ENCODE measurements at regions not wholly inside any gene's neighbourhood (a gene's known extent, or its start where the extent isn't known, plus 50 kb on each side); places are given as distances from the start of the nearest gene placed in this dataset.
"Not testable (repeated sequence)": the region's sequence is repeated elsewhere in the genome, so short reads cannot be mapped to it uniquely, and the experiment has no call there.

GRCh38 chr9:80792726-80793125 lies 896.6 kb downstream of the TLE1 start:
- DNase-seq (ENCODE audit: low read depth in 1 of 2, low spot score in 1 of 2) = no peak

DNA sequence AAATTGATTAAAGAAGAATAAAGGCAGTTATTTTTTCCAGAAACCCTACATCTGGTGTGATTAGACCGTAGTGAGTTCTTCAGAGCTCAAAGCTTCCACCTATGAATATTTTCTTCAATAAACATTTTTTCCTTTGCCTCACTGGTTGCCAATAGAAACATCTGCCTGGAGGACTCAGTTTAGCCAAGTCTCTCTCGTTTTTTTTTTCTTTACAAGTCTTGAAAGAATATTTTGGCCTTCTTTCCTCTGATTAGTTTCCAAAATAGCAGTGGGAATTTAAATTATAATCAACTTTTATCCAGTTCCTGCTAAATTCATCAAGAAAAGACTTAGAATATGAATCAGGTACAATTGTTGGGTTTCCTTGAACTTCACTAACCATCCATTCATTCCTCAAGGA lies 897.5 kb downstream of the TLE1 start:
- DNase-seq (ENCODE audit: low read depth in 1 of 2, low spot score in 1 of 2) = no peak

DNA sequence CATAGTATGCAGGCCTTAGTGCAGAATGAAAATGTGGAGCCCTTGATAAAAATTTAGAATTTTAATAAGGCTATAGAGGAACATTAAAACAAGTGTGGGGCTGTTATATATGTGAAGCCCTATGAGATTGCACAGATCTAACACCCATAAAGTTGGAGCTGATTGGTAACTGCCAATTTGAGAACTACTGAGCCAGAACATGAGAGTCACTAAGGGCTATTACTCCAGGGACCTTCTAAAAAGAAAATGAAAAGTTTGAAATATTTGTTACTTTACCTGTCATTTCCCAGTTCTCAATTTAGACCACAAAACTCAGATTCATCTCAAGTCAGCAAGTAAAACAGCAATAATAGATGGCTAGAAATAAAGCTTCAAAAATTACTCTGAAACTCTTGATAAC lies 898.6 kb downstream of the TLE1 start:
- no peak for DNase-seq (ENCODE audit: low read depth in 1 of 2, low spot score in 1 of 2)

DNA sequence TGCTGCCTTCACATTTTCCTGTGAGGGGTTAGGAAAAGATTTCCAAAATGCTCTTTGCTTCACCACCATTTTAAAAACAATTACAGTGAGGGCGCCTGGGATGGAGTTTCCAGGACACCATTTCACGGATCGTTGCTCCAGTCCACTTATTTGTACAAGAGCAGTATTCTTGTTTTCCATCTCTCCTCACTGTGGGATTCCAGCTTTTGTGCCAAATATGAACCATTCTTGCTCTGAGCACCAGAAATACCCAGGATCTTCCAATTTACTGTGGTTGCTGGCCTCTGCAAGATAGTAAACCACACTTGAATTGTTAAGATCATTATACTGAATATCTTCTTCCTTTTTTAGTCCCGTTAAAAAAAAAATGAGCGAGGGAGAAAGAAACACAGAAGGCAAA lies 899.5 kb downstream of the TLE1 start:
- DNase-seq (ENCODE audit: low read depth in 1 of 2, low spot score in 1 of 2) = no peak

GRCh38 chr9:80787636-80788035 lies 901.7 kb downstream of the TLE1 start:
- no peak for DNase-seq (ENCODE audit: low read depth in 1 of 2, low spot score in 1 of 2)

- no peak for DNase-seq (ENCODE audit: low read depth in 1 of 2, low spot score in 1 of 2)
These were observed 904.7 kb downstream of the TLE1 start for GRCh38 chr9:80784647-80785046.

DNA sequence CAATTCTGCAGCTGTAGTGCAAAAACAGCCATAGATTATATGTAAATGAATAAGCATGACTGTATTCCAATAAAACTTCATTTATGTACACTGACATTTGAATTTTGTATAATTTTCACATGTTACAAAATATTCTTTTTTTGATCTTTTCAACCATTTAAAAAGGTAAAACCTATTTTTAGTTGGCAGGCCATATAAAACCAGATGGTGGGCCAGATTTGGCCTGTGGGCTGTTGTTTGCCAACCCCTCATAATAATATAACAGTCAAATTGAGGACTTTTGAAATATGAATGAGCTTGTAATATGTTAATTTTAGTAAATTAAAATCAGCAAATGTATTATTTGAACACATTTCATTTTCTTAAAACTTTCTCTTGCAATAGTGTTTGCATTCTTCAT lies 913.4 kb downstream of the TLE1 start:
- no peak for DNase-seq (ENCODE audit: low read depth in 1 of 2, low spot score in 1 of 2)

DNA sequence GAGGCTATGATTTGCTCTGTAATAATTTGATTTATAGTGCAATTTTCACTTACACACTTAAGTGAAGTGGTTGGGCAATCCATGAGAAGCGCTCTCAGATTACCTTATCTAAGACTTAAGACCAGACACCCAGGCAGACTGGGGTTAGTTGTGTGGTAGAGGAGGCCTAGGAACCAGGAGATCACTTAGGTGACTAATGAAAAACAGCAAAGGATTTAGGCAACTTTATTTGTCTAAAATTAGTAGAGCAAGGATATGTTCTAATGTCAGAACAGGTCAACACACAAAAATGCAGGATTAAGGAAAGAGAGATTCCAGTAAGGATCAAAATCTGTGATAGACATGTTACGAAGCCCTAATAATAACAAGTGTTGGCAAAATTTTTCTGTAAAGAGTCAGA lies 913.8 kb downstream of the TLE1 start:
- DNase-seq (ENCODE audit: low read depth in 1 of 2, low spot score in 1 of 2) = no peak

DNA sequence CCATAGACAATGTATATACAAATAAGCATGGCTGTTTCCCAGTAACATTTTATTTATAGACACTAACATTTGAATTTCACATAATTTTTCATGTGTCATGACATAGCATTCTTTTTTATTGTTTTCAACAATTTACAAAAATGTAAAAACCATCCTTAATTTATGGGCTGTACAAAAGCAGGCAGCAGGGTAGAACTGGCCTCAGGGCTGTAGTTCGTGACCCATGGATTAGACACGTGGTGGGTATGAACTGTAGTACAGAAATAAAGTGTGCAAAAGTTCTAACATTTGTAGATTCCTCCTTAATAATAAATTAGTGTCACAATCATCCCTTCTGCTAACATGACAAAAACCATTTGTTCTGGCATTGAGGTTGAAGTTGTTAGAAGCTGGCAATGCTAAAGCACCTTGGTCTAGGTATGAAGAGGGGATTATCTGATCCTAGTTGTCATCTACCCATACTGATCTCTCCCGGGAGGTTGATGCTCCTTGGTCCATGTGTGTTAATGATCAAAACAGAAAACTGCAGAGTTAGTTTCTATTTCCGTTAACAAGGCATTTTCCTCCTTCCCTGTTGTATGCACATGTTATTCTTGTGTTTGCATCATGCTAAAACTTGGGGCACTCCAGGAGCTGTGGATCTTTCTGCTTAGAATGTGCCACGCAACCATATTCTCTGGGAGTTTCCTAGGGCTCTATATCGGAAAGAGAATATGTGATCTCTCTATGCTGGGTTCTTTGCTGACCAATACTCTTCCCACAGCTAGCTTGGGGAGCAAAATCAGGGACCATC lies 917.6 kb downstream of the TLE1 start:
- DNase-seq (ENCODE audit: low read depth in 1 of 2, low spot score in 1 of 2) = no peak

- no peak for DNase-seq (ENCODE audit: low read depth in 1 of 2, low spot score in 1 of 2)
These were observed 925.8 kb downstream of the TLE1 start for GRCh38 chr9:80763536-80763935.

DNA sequence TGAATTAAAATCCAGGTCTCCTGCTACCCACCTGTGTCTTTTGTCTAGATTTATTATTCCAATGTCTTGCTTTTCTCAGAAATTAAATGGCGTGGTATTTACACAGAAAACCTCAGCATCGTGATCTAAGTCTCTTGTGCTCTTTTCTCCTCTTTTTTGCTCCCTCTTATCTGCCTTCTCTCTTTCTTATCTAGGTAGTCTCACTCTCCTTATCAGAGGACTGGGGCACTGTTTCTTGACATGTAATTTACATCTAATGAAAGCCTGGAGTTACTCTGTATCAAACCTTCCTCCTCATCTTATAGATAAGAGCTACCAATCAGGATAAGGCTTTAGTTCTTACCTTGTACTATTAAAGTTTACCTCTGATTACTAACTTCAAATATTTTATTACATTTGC lies 933.8 kb downstream of the TLE1 start:
- DNase-seq (ENCODE audit: low read depth in 1 of 2, low spot score in 1 of 2) = no peak

- DNase-seq (ENCODE audit: low read depth in 1 of 2, low spot score in 1 of 2) = not testable (repeated sequence)
These were observed 942.3 kb downstream of the TLE1 start for GRCh38 chr9:80747056-80747455.

- no peak for DNase-seq (ENCODE audit: low read depth in 1 of 2, low spot score in 1 of 2)
These were observed 956.8 kb downstream of the TLE1 start for GRCh38 chr9:80732506-80732905.

GRCh38 chr9:80720579-80720978 lies 968.8 kb downstream of the TLE1 start:
- no peak for DNase-seq (ENCODE audit: low read depth in 1 of 2, low spot score in 1 of 2)

DNA sequence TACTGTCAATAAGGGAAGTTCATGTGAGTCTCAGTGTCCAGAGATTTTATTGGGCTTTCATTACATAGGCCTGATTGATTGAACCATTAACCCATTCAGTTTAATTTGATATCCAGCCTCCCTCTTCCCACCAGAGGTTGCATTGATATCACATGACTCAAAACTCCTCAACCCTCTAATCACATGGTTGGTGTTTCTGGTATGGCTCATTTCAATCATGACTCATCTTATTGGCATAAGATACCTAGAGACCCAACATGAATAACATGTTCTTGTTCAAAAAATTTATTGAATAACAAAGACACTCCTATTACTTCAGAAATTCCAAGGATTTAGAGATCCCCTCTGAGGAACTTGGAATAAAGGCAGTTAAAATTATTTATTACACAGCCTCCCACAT lies 982.2 kb downstream of the TLE1 start:
- DNase-seq (ENCODE audit: low read depth in 1 of 2, low spot score in 1 of 2) = no peak

DNA sequence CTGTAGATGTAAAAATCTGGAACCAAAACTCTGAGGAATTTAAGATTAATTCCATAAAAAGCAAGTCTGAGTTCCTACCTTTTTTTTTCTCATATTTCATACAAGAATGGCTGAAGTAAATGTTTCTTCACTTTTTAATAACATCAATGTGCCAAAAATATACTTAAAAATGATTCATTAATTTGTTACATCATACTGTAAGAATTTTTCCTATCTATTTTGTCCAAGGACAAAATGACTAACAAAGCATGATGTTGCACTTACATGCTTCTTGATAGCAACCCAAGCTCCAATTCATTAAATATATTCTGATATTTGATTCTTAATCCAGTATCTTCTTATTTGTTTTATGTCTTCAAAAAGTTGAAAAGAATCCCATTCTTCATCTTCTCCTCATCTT lies 988.3 kb downstream of the TLE1 start:
- DNase-seq (ENCODE audit: low read depth in 1 of 2, low spot score in 1 of 2) = no peak

DNA sequence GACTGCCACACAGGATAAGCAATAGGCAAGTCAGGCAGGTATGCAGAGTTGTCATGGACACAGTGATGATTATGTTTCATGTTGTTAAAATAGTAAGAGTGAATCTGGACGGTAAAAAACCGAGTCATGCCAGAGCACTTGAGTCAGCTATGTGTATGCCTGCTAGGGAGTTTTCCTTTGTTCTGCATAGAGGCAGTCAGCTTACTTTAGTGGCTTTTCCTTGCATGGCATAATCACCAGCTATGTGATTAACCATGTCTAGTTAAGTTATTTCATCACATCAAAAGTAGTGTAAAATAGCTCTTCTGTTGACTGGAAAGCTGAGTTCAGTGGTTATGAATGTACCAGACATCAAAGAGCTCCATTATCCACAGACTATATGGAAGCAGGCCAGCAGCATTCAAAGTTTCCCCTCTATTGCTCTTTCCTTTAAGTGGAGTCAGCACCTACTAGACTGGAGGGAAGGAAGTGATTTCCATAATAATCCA lies 989.8 kb downstream of the TLE1 start:
- no peak for DNase-seq (ENCODE audit: low read depth in 1 of 2, low spot score in 1 of 2)

DNA sequence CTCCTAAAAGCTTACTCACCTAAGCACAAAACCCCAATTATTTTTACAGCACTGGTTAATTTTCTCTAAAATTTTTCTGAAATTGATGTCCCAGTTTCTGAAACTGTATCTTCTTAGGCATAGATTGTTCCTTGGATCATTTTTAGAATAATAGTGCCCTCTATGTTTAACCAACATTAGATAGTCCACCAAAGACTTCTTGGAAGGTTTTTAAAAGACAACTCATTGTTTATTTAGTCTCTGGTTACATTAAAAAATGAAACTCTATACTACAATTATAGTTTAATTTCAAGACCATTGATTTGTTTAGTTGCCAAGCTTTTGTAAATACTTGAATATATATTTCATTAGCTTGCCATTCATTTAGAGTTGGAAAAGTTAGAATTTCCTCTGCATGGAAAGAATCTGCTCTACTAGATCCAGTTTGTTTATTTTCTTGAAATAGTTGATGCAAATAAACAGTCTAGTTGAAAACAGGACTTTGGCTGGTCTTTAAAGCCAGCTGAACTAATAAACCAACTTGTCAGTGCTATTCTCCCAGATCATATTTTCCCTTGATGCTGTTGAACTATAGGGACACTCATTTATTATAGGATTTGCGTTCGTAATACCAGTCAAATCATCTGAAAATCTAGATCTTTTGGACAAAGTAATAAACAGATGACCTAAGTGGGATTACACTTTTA lies 990.5 kb downstream of the TLE1 start:
- no peak for DNase-seq (ENCODE audit: low read depth in 1 of 2, low spot score in 1 of 2)

GRCh38 chr9:80692751-80693150 lies 996.6 kb downstream of the TLE1 start:
- no peak for DNase-seq (ENCODE audit: low read depth in 1 of 2, low spot score in 1 of 2)

DNA sequence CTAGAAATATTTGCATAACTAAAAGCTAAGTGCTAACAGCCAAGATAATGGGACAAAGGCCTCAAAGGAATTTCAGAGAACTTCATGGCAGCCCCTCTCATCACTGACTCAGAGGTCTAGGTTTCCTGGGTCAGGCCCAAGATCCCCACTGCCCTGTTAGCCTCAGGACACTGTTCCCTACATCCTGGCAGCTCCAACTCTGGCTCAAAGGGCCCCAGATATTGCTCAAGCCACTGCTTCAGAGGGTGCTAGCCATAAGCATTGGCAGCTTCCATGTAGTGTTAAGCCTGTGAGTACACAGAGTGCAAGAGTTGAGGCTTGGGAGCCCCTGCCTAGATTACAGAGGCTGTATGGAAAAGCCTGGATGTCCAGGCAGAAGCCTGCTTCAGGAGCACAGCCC lies 998.1 kb downstream of the TLE1 start:
- DNase-seq (ENCODE audit: low read depth in 1 of 2, low spot score in 1 of 2) = no peak

GRCh38 chr9:80690349-80690939 lies 998.9 kb downstream of the TLE1 start:
- no peak for DNase-seq (ENCODE audit: low read depth in 1 of 2, low spot score in 1 of 2)

- DNase-seq (ENCODE audit: low read depth in 1 of 2, low spot score in 1 of 2) = no peak
These were observed 1009.4 kb downstream of the TLE1 start for GRCh38 chr9:80679916-80680315.
